ENCODE measurements at regions not wholly inside any gene's neighbourhood (a gene's known extent, or its start where the extent isn't known, plus 50 kb on each side); places are given as distances from the start of the nearest gene placed in this dataset.
A peak's percentile ranks its signal among the peaks of the same experiment; 100 is the strongest.

- Histone ChIP-seq H3K4me3 (no peak overlapping the region), H3K36me3 (no peaks in the 10 kb centered on the region), H3K4me1 (no peaks in the 10 kb centered on the region), H3K9me3 (no peaks in the 10 kb centered on the region), H3K27ac (no peak overlapping the region), H3K27me3 (ENCODE audit: low read depth) (no peaks in the 10 kb centered on the region)
- TF ChIP-seq, protein P1, sequence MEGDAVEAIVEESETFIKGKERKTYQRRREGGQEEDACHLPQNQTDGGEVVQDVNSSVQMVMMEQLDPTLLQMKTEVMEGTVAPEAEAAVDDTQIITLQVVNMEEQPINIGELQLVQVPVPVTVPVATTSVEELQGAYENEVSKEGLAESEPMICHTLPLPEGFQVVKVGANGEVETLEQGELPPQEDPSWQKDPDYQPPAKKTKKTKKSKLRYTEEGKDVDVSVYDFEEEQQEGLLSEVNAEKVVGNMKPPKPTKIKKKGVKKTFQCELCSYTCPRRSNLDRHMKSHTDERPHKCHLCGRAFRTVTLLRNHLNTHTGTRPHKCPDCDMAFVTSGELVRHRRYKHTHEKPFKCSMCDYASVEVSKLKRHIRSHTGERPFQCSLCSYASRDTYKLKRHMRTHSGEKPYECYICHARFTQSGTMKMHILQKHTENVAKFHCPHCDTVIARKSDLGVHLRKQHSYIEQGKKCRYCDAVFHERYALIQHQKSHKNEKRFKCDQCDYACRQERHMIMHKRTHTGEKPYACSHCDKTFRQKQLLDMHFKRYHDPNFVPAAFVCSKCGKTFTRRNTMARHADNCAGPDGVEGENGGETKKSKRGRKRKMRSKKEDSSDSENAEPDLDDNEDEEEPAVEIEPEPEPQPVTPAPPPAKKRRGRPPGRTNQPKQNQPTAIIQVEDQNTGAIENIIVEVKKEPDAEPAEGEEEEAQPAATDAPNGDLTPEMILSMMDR (IDR thresholded peaks at IDR 0.05): no peak
- no peak for ATAC-seq
- intact Hi-C loops (cut with DNase I): no loop called here
- no peak for DNase-seq
Measured at GRCh38 chrX:9351126-9351525, 113.7 kb upstream of the TBL1X start.

DNA sequence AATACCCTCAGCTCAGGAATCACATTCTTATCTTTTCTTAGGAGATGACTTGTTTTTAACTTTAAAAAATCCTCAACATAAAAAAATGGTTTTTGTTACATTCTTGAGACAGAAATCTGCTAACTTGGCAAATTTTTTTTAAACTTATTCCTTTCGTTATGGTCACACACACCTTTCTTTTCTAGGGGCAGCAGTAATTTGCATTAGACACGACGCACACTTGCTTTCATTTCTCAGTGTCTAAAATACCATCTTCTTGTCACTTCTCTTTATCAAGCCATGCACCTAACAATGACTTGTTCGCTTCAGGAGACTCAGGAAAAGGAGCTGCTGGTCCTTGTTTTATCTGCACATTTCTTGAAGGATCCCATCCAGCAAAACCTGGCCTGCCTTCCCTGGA is 112.6 kb upstream of the TBL1X start:
- intact Hi-C loops (cut with DNase I): no loop called here
- H3K36me3 ChIP-seq: no peaks in the 10 kb centered on the region
- H3K4me1 ChIP-seq: no peaks in the 10 kb centered on the region
- DNase-seq (no peak), ATAC-seq (peak in 1 of 2 donors; percentile 4)
- H3K4me3 ChIP-seq: no peak overlapping the region
- no peaks in the 10 kb centered on the region for H3K27me3 ChIP-seq (ENCODE audit: low read depth)
- H3K27ac ChIP-seq: peak overlapping the region; percentile 18
- TF ChIP-seq, protein P1 (IDR thresholded peaks at IDR 0.05): no peak
- H3K9me3 ChIP-seq: no peaks in the 10 kb centered on the region

- H3K36me3 ChIP-seq: no peaks in the 10 kb centered on the region
- H3K4me1 ChIP-seq: no peaks in the 10 kb centered on the region
- intact Hi-C loops (cut with DNase I): no loop called here
- H3K27ac ChIP-seq: peak overlapping the region; percentile 18
- H3K27me3 ChIP-seq (ENCODE audit: low read depth): no peaks in the 10 kb centered on the region
- peak; percentile 79 to 85 for ATAC-seq
- DNase-seq: peak; percentile 55
- TF ChIP-seq, protein P1 (IDR thresholded peaks at IDR 0.05): no peak
- no peaks in the 10 kb centered on the region for H3K9me3 ChIP-seq
- no peak overlapping the region for H3K4me3 ChIP-seq
Measured at GRCh38 chrX:9352694-9353411, 112.0 kb upstream of the TBL1X start.

- H3K27ac ChIP-seq: no peak overlapping the region
Measured at GRCh38 chrX:9354918-9355317, 109.9 kb upstream of the TBL1X start.

DNA sequence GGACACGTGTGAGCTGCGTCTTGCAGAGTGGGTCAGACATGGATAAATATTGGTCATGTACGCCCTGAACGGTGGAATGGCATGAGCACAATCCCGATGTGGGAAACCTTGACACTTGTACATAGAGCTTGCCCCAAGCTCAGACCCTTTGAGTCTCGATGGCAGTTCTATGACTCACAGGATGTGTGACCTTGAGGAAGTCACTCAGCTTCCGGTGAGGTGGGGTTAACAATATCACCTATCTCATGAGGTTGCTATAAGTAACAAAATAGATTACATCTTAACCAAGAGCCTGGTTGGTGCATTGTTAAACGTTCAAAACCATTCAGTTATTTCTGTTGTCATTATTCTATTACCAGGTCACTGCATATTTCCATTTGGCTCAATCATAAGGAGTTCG is 109.1 kb upstream of the TBL1X start:
- DNase-seq: no peak
- intact Hi-C loops (cut with DNase I): no loop called here
- Histone ChIP-seq H3K27me3 (ENCODE audit: low read depth) (no peaks in the 10 kb centered on the region), H3K27ac (no peak overlapping the region), H3K4me3 (no peak overlapping the region), H3K9me3 (no peaks in the 10 kb centered on the region), H3K36me3 (no peaks in the 10 kb centered on the region), H3K4me1 (no peaks in the 10 kb centered on the region)
- ATAC-seq: no peak
- TF ChIP-seq, protein P1 (IDR thresholded peaks at IDR 0.05): no peak

More at GRCh38 chrX:9354918-9355317, 109.9 kb upstream of the TBL1X start:
- no peak for DNase-seq
- no peaks in the 10 kb centered on the region for H3K9me3 ChIP-seq
- no peaks in the 10 kb centered on the region for H3K27me3 ChIP-seq (ENCODE audit: low read depth)
- ATAC-seq: no peak
- TF ChIP-seq, protein P1 (IDR thresholded peaks at IDR 0.05): no peak
- H3K4me3 ChIP-seq: no peak overlapping the region
- no peaks in the 10 kb centered on the region for H3K4me1 ChIP-seq
- H3K36me3 ChIP-seq: no peaks in the 10 kb centered on the region
- intact Hi-C loops (cut with DNase I): no loop called here

All from lower lobe of right lung (tissue), 2 donors.